Ovary (tissue), 7 donors: ENCODE measurements at regions not wholly inside any gene's neighbourhood (a gene's known extent, or its start where the extent isn't known, plus 50 kb on each side); places are given as distances from the start of the nearest gene placed in this dataset.

Source experiments
- DNase-seq, 5 donors: peaks; one replicate each; pipeline ENCODE4 v3.0.0-alpha.2; 2019 to 2020
- H3K27ac ChIP-seq, 2 donors: fragments of 200-600 bp; one replicate each; pipeline versions ENCODE4 v1.5.1 to v1.8.0; 2019 to 2022
- H3K27me3 ChIP-seq: fragments of 200-600 bp; one replicate; pipeline ENCODE4 v1.8.0; 2022
- H3K36me3 ChIP-seq: fragments of 200-600 bp; sonication (generic); one replicate; pipeline ENCODE4 v1.5.1; 2019
- H3K4me1 ChIP-seq: one replicate; pipeline ENCODE4 v1.8.1; 2013; ENCODE audit warnings: mild to moderate bottlenecking, moderate library complexity; ENCODE audit not compliant: insufficient read depth
- H3K4me3 ChIP-seq: fragments of 200-600 bp; sonication (generic); one replicate; pipeline ENCODE4 v1.5.1; 2017
- H3K9me3 ChIP-seq, 2 donors: fragments of 200-600 bp in 1 of 2; sonication (generic) in 1 of 2; one replicate each; pipeline versions ENCODE4 v1.5.1 to v1.8.1; 2013 to 2019; ENCODE audit warnings: mild to moderate bottlenecking in 1 of 2, moderate library complexity in 1 of 2
- CTCF ChIP-seq, 3 donors: fragments of 450-650 bp in 2 of 3; fragments of 200-600 bp in 1 of 3; IDR thresholded peaks; one replicate each; pipeline versions ENCODE4 v1.5.1 to v1.8.0; 2016 to 2022; ENCODE audit warnings: antibody characterized with exemption in 3 of 3, mild to moderate bottlenecking in 1 of 3
- EP300 ChIP-seq: sonication (generic); formaldehyde crosslinking; IDR thresholded peaks from one replicate; pipeline ENCODE4 v1.6.1; 2017; ENCODE audit warnings: antibody characterized with exemption
- POLR2A ChIP-seq: fragments of 450-650 bp; IDR thresholded peaks from one replicate; pipeline ENCODE4 v1.6.1; 2017; ENCODE audit warnings: antibody characterized with exemption, mild to moderate bottlenecking, moderate library complexity
- WGBS, 3 donors: extraction: QIAGEN DNeasy Blood & Tissue Kit in 1 of 3; methylation state at CpG; one replicate each; pipeline versions ENCODE4 v1.1.5 to v1.1.7; 2013 to 2017; 5-methylcytosine and 5-hydroxymethylcytosine counted together
- intact Hi-C, 4 donors: fragments of 100-400 bp; cut with DNase I; formaldehyde crosslinking; loops; one replicate each; pipeline versions ENCODE4 v1.11.0 to v1.15.1; 2022 to 2023
- donor health status: DM: no; HTN: no; CAD: no; lungs with moderate emphysema.
- donor health status: DM: no; HTN: no; CAD: no.
- donor health status: Bipolar disorder and iron deficiency.
- donor health status: DM: no; HTN: no; CAD: no.
- donor health status: DM: yes; HTN: yes; CAD: no.

GRCh38 chr15:62569460-62570404, 404.6 kb upstream of the C2CD4B start:
- Histone ChIP-seq H3K27ac (peak overlapping the region in 1 of 2 donors; percentile 19), H3K36me3 (no peaks in the 10 kb centered on the region), H3K9me3 (no peaks in the 10 kb centered on the region), H3K27me3 (no peaks in the 10 kb centered on the region), H3K4me1 (peaks cover 8% of the 10 kb centered on the region), H3K4me3 (no peak overlapping the region)
- intact Hi-C loops: no loop called here
- no peak for TF ChIP-seq CTCF (IDR thresholded peaks at IDR 0.05)
- TF ChIP-seq POLR2A: no peak
- no peak for TF ChIP-seq EP300
- WGBS, 3 donors: 39 to 61% (median 42%) methylated on average over 14 of the region's 14 CpGs
- DNase-seq: peak; percentile 36 to 82 (median 76)

DNA sequence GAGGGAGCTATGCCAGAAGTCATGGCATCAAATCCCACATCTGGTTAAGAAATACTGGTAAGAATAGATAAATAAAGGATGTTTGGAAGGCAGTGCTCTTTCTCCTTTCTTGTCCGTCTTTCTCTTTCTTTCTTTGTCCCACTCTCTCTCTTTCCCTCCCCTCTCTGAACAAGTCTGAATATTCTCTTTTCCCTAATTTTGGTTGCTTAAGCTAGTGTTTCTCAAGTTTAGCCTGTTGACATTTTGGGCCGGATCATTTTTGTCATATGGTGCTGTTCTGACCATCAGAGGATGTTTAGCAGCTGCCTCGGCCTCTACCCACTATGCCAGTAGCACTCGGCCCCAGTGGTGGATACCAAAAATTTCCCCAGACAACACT, 405.3 kb upstream of the C2CD4B start:
- Histone ChIP-seq H3K4me1 (peaks cover 8% of the 10 kb centered on the region), H3K27ac (peak overlapping the region in 1 of 2 donors; percentile 19), H3K27me3 (no peaks in the 10 kb centered on the region), H3K36me3 (no peaks in the 10 kb centered on the region), H3K9me3 (no peaks in the 10 kb centered on the region), H3K4me3 (no peak overlapping the region)
- no peak for DNase-seq
- TF ChIP-seq POLR2A: no peak
- TF ChIP-seq EP300: no peak
- TF ChIP-seq CTCF (IDR thresholded peaks at IDR 0.05): no peak
- WGBS, 3 donors: 44 to 75% (median 51%) methylated on average over 4 of the region's 4 CpGs
- intact Hi-C loops: no loop called here

- H3K9me3 ChIP-seq: no peaks in the 10 kb centered on the region
- intact Hi-C loops: no loop called here
- no peaks in the 10 kb centered on the region for H3K27me3 ChIP-seq
- H3K27ac ChIP-seq: no peak overlapping the region
- H3K36me3 ChIP-seq: no peaks in the 10 kb centered on the region
- no peak for TF ChIP-seq EP300
- no peak for DNase-seq
- peaks cover 8% of the 10 kb centered on the region for H3K4me1 ChIP-seq
- H3K4me3 ChIP-seq: no peak overlapping the region
- 95 to 97% (median 96%) methylated on average over 7 of the region's 7 CpGs for WGBS, 3 donors
Observed at GRCh38 chr15:62571072-62571471, 406.0 kb upstream of the C2CD4B start.

DNA sequence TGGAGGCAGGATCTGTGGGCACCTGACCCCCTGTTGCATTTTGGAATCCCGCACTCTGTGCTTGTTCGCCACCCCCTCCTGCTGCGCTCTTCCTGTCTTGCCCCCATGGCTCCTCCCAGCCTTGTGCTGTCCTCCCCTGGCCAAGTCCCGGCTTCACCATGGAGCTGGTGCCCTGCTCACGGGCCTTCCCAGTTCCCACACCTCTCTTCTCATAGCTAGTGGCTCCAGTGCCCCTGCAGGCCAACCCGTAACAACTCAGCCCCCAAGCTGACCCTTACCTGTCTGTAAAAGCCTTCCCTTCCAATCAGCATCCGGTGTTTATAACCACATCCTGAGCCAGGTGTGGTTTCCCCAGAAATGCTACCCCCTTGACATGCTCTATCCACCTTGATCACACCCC, 407.7 kb upstream of the C2CD4B start:
- no peak overlapping the region for H3K4me3 ChIP-seq
- TF ChIP-seq EP300 (no peak), CTCF (IDR thresholded peaks at IDR 0.05) (no peak), POLR2A (no peak)
- intact Hi-C loops: no loop called here
- H3K9me3 ChIP-seq: no peaks in the 10 kb centered on the region
- no peak overlapping the region for H3K27ac ChIP-seq
- no peaks in the 10 kb centered on the region for H3K27me3 ChIP-seq
- 93 to 96% (median 94%) methylated on average over 7 of the region's 7 CpGs for WGBS, 3 donors
- H3K36me3 ChIP-seq: no peaks in the 10 kb centered on the region
- no peak for DNase-seq
- peaks cover 8% of the 10 kb centered on the region for H3K4me1 ChIP-seq

- peaks cover 8% of the 10 kb centered on the region for H3K4me1 ChIP-seq
- H3K27me3 ChIP-seq: no peaks in the 10 kb centered on the region
- no peaks in the 10 kb centered on the region for H3K9me3 ChIP-seq
- DNase-seq: no peak
- no peak overlapping the region for H3K27ac ChIP-seq
- TF ChIP-seq CTCF (IDR thresholded peaks at IDR 0.05): no peak
- no peak for TF ChIP-seq POLR2A
- TF ChIP-seq EP300: no peak
- H3K4me3 ChIP-seq: no peak overlapping the region
- intact Hi-C loops: no loop called here
- no peaks in the 10 kb centered on the region for H3K36me3 ChIP-seq
- WGBS, 3 donors: 91 to 95% (median 93%) methylated on average over 3 of the region's 3 CpGs
Observed at GRCh38 chr15:62573876-62574275, 408.8 kb upstream of the C2CD4B start.
